ENCODE measurements at regions not wholly inside any gene's neighbourhood (a gene's known extent, or its start where the extent isn't known, plus 50 kb on each side); places are given as distances from the start of the nearest gene placed in this dataset.

- CTCF ChIA-PET: no interaction called here
Observed at GRCh38 chr9:109918339-109919163, 138.6 kb downstream of the PALM2AKAP2 start.

DNA sequence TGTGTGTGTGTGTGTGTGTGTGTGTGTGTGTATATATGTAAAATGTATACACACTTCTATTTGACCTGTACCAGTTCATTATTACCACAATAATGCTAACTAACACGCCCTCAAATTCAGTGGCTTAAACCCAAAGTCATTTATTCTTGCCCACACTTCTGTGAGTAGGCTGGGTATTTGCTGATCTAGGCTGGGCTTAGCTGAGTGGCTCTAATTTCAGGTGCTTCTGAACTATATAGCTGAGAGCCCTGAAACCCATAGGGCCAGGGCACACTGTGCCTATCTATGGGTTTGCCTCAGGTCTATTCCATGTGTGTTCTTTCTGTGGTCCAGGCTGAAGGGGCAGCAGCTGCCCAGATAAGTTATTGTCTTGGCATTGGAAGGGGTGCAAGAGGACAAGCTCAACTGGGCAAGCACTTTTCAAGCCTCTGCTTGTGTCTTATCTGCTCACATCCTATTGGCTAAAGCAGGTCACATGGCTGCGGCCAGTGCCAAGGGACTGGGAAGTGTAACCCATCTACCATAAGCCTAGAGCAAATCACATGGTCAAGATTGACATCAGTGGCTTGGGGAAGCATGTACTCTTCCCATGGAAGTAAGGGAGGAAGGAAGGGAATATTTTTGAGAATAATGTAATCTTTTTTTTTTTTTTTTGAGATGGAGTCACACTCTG lies 139.9 kb downstream of the PALM2AKAP2 start:
- no peaks in the 10 kb centered on the region for H3K27me3 Mint-ChIP-seq (ENCODE audit: low read depth)
- H3K4me3 Mint-ChIP-seq: no peak overlapping the region
- no peaks in the 10 kb centered on the region for H3K36me3 Mint-ChIP-seq
- 0 out of 2 replicates have a peak, but pooled peaks cover 3% of the 10 kb centered on the region for H3K9me3 Mint-ChIP-seq
- TF ChIP-seq, protein P1, sequence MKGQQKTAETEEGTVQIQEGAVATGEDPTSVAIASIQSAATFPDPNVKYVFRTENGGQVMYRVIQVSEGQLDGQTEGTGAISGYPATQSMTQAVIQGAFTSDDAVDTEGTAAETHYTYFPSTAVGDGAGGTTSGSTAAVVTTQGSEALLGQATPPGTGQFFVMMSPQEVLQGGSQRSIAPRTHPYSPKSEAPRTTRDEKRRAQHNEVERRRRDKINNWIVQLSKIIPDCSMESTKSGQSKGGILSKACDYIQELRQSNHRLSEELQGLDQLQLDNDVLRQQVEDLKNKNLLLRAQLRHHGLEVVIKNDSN (CRISPR knock-in tag; IDR thresholded peaks at IDR 0.05): peak; percentile 53; the same call in 1 of the 2 replicates
- no peak for TF ChIP-seq ZNF512 (CRISPR knock-in tag; IDR thresholded peaks at IDR 0.05; ENCODE audit: borderline replicate concordance)
- TF ChIP-seq, protein P2, sequence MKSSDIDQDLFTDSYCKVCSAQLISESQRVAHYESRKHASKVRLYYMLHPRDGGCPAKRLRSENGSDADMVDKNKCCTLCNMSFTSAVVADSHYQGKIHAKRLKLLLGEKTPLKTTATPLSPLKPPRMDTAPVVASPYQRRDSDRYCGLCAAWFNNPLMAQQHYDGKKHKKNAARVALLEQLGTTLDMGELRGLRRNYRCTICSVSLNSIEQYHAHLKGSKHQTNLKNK (CRISPR knock-in tag; IDR thresholded peaks at IDR 0.05): no peak
- TF ChIP-seq, protein P3, sequence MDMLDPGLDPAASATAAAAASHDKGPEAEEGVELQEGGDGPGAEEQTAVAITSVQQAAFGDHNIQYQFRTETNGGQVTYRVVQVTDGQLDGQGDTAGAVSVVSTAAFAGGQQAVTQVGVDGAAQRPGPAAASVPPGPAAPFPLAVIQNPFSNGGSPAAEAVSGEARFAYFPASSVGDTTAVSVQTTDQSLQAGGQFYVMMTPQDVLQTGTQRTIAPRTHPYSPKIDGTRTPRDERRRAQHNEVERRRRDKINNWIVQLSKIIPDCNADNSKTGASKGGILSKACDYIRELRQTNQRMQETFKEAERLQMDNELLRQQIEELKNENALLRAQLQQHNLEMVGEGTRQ (CRISPR knock-in tag; IDR thresholded peaks at IDR 0.05): peak; percentile 78
- H3K4me1 Mint-ChIP-seq: peaks cover 14% of the 10 kb centered on the region
- H3K27ac Mint-ChIP-seq: no peak overlapping the region
- ATAC-seq (no peak), DNase-seq (ENCODE audit: low spot score) (no peak)
- ChIA-PET CTCF (no interaction called here), POLR2A (no interaction called here)

More at GRCh38 chr9:109918339-109919163, 138.6 kb downstream of the PALM2AKAP2 start:
- DNase-seq (ENCODE audit: low spot score) (no peak), ATAC-seq (no peak)
- H3K4me3 Mint-ChIP-seq: no peak overlapping the region
- H3K27ac Mint-ChIP-seq: no peak overlapping the region
- H3K4me1 Mint-ChIP-seq: peaks cover 10% of the 10 kb centered on the region
- no peaks in the 10 kb centered on the region for H3K27me3 Mint-ChIP-seq (ENCODE audit: low read depth)
- TF ChIP-seq, protein P4, sequence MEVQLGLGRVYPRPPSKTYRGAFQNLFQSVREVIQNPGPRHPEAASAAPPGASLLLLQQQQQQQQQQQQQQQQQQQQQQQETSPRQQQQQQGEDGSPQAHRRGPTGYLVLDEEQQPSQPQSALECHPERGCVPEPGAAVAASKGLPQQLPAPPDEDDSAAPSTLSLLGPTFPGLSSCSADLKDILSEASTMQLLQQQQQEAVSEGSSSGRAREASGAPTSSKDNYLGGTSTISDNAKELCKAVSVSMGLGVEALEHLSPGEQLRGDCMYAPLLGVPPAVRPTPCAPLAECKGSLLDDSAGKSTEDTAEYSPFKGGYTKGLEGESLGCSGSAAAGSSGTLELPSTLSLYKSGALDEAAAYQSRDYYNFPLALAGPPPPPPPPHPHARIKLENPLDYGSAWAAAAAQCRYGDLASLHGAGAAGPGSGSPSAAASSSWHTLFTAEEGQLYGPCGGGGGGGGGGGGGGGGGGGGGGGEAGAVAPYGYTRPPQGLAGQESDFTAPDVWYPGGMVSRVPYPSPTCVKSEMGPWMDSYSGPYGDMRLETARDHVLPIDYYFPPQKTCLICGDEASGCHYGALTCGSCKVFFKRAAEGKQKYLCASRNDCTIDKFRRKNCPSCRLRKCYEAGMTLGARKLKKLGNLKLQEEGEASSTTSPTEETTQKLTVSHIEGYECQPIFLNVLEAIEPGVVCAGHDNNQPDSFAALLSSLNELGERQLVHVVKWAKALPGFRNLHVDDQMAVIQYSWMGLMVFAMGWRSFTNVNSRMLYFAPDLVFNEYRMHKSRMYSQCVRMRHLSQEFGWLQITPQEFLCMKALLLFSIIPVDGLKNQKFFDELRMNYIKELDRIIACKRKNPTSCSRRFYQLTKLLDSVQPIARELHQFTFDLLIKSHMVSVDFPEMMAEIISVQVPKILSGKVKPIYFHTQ (CRISPR knock-in tag; IDR thresholded peaks at IDR 0.05): no peak
- TF ChIP-seq OVOL2 (CRISPR knock-in tag; IDR thresholded peaks at IDR 0.05; ENCODE audit: borderline replicate concordance) (no peak), JUN (CRISPR knock-in tag; IDR thresholded peaks at IDR 0.05) (no peak), ESRRA (CRISPR knock-in tag; IDR thresholded peaks at IDR 0.05; ENCODE audit: borderline replicate concordance) (no peak), RORB (CRISPR knock-in tag; IDR thresholded peaks at IDR 0.05) (no peak)
- TF ChIP-seq, protein P3 (CRISPR knock-in tag; IDR thresholded peaks at IDR 0.05): no peak
- H3K9me3 Mint-ChIP-seq: 0 out of 2 replicates have a peak, but pooled peaks cover 3% of the 10 kb centered on the region
- POLR2A ChIA-PET: no interaction called here
- no peaks in the 10 kb centered on the region for H3K36me3 Mint-ChIP-seq

- Mint-ChIP-seq H3K36me3 (no peaks in the 10 kb centered on the region), H3K27ac (peak overlapping the region; percentile 32; the same call in 1 of the 2 replicates), H3K9me3 (0 out of 2 replicates have a peak, but pooled peaks cover 3% of the 10 kb centered on the region), H3K4me1 (peaks cover 14% of the 10 kb centered on the region), H3K4me3 (no peak overlapping the region), H3K27me3 (ENCODE audit: low read depth) (no peaks in the 10 kb centered on the region)
- ChIA-PET POLR2A (no interaction called here), CTCF (no interaction called here)
- DNase-seq (ENCODE audit: low spot score) (no peak), ATAC-seq (no peak)
- TF ChIP-seq MXD4 (CRISPR knock-in tag; IDR thresholded peaks at IDR 0.05; ENCODE audit: borderline replicate concordance): no peak
- no peak for TF ChIP-seq ESRRA (CRISPR knock-in tag; IDR thresholded peaks at IDR 0.05; ENCODE audit: borderline replicate concordance)
- TF ChIP-seq, protein P2 (CRISPR knock-in tag; IDR thresholded peaks at IDR 0.05): no peak
- TF ChIP-seq NR3C1 (CRISPR knock-in tag; conservative IDR thresholded peaks at IDR 0.05; ENCODE audit: low read depth): no peak
- no peak for TF ChIP-seq PRDM15 (CRISPR knock-in tag; IDR thresholded peaks at IDR 0.05)
- no peak for TF ChIP-seq ATF1 (CRISPR knock-in tag; IDR thresholded peaks at IDR 0.05)
Observed at GRCh38 chr9:109922617-109923470, 142.8 kb downstream of the PALM2AKAP2 start.

Data from WTC11 (cell line).